ENCODE measurements at regions not wholly inside any gene's neighbourhood (a gene's known extent, or its start where the extent isn't known, plus 50 kb on each side); places are given as distances from the start of the nearest gene placed in this dataset.

DNA sequence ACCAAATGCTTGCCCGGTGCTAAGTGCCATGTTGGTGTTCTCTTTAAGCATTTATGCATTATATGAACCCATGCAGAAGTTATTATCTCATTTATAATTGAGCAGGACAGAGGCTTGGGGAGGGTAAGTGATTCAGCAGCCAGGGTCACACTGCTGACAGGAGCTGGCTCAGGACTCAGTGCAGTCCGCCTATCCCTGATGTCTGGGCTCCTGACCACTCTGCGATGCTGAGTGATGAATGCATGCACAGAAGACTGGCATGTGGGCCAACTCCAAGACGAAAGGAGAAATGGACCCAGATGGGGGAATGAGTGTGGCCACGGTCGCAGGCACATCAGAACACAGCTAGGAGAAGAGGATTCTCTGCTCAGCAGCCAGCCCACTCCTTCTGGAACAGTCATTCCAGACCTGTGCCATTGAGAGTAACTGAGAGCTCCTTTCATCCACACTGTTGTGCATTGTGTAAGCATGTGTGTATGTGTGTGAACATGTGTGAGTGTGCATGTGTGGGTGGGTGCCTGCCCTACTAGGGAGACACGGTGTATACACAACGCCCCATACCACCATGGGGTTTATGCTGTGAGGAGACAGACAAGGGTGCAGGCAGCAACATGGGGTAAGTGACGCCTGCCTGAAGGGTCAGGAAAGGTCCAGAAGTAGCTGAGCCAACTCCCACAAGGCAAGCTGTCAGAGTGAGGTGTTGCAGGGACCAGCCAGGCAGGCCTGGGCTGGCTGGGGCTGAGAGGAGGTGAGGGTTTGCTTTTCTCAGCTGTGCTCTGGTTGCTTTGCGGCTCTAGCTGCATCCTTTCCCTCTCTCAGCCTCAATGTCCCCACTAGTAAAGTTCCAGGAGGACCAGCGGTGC, 97.8 kb upstream of the PMEPA1 start:
- DNase-seq (no peak), ATAC-seq (no peak)
- no peaks in the 10 kb centered on the region for H4K20me1 ChIP-seq (ENCODE audit: low read length)
- no peak for TF ChIP-seq EZH2 (IDR thresholded peaks at IDR 0.05; ENCODE audit: low read length, unreplicated experiment)
- TF ChIP-seq, protein P1, sequence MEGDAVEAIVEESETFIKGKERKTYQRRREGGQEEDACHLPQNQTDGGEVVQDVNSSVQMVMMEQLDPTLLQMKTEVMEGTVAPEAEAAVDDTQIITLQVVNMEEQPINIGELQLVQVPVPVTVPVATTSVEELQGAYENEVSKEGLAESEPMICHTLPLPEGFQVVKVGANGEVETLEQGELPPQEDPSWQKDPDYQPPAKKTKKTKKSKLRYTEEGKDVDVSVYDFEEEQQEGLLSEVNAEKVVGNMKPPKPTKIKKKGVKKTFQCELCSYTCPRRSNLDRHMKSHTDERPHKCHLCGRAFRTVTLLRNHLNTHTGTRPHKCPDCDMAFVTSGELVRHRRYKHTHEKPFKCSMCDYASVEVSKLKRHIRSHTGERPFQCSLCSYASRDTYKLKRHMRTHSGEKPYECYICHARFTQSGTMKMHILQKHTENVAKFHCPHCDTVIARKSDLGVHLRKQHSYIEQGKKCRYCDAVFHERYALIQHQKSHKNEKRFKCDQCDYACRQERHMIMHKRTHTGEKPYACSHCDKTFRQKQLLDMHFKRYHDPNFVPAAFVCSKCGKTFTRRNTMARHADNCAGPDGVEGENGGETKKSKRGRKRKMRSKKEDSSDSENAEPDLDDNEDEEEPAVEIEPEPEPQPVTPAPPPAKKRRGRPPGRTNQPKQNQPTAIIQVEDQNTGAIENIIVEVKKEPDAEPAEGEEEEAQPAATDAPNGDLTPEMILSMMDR (conservative IDR thresholded peaks at IDR 0.05; ENCODE audit: low read depth, low read length) = no peak
- TF ChIP-seq EZH2phosphoT487 (IDR thresholded peaks at IDR 0.05; ENCODE audit: borderline replicate concordance, low read length) = no peak
- no peaks in the 10 kb centered on the region for H3K9me2 ChIP-seq (replicated peaks; ENCODE audit: low read length)
- no peak overlapping the region for H3K4me3 ChIP-seq (ENCODE audit: low read length)
- POLR2A ChIA-PET (ENCODE audit: unreplicated experiment) = no interaction called here
- BruUV-seq (replicated peaks) = no TSS peak
- no peaks in the 10 kb centered on the region for H3K9me3 ChIP-seq (ENCODE audit: low read length)
- CTCF ChIA-PET = no interaction called here
- no peaks in the 10 kb centered on the region for H3K79me2 ChIP-seq (ENCODE audit: low read length)
- H3K4me2 ChIP-seq (ENCODE audit: low read length) = no peak overlapping the region
- H2AFZ ChIP-seq (ENCODE audit: low read length) = no peak overlapping the region
- intact Hi-C loops (cut with micrococcal nuclease) = no loop called here
- no peaks in the 10 kb centered on the region for H3K27me3 ChIP-seq (ENCODE audit: low read length)
- no peaks in the 10 kb centered on the region for H3F3A ChIP-seq (ENCODE audit: low read length, unreplicated experiment)
- H3K36me3 ChIP-seq (ENCODE audit: low read depth, low read length) = no peaks in the 10 kb centered on the region
- H3K9ac ChIP-seq (ENCODE audit: low read length) = no peak overlapping the region
- no peak overlapping the region for H3K27ac ChIP-seq (ENCODE audit: low read length)
- H3K4me1 ChIP-seq (ENCODE audit: insufficient read depth, low read length) = peaks cover 6% of the 10 kb centered on the region; the same call in 1 of the 2 replicates

DNA sequence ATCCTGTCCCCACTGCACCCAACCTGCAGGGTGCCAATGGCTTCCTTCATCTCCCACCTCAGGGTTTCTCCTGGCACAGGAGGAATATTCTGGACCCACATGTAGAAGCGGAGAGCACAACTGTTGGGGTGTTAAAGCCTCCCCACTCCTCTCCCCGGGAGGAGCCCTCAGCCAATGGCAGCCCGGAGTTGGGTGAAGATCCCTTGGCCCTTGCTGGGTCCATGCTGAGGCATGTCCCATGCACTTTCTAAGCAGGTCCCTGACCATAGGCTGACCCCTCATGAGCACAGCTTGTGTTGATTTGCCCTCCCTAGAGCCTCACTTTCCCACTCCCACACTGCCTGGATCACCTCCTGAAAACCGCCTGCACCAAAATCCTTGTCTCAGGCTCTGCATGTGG, 97.2 kb upstream of the PMEPA1 start:
- no peaks in the 10 kb centered on the region for H3K79me2 ChIP-seq (ENCODE audit: low read length)
- no peaks in the 10 kb centered on the region for H3K9me3 ChIP-seq (ENCODE audit: low read length)
- no peak overlapping the region for H3K4me3 ChIP-seq (ENCODE audit: low read length)
- no peaks in the 10 kb centered on the region for H3K36me3 ChIP-seq (ENCODE audit: low read depth, low read length)
- ChIA-PET POLR2A (ENCODE audit: unreplicated experiment) (no interaction called here), CTCF (no interaction called here)
- TF ChIP-seq, protein P1 (conservative IDR thresholded peaks at IDR 0.05; ENCODE audit: low read depth, low read length) = no peak
- TF ChIP-seq EZH2phosphoT487 (IDR thresholded peaks at IDR 0.05; ENCODE audit: borderline replicate concordance, low read length) = no peak
- no peak for TF ChIP-seq EZH2 (IDR thresholded peaks at IDR 0.05; ENCODE audit: low read length, unreplicated experiment)
- H2AFZ ChIP-seq (ENCODE audit: low read length) = no peak overlapping the region
- no peak overlapping the region for H3K27ac ChIP-seq (ENCODE audit: low read length)
- H4K20me1 ChIP-seq (ENCODE audit: low read length) = no peaks in the 10 kb centered on the region
- no peak for DNase-seq
- no peak overlapping the region for H3K4me2 ChIP-seq (ENCODE audit: low read length)
- no peaks in the 10 kb centered on the region for H3K9me2 ChIP-seq (replicated peaks; ENCODE audit: low read length)
- no peak overlapping the region for H3K9ac ChIP-seq (ENCODE audit: low read length)
- no peak for ATAC-seq
- no peaks in the 10 kb centered on the region for H3F3A ChIP-seq (ENCODE audit: low read length, unreplicated experiment)
- intact Hi-C loops (cut with micrococcal nuclease) = no loop called here
- H3K4me1 ChIP-seq (ENCODE audit: insufficient read depth, low read length) = peaks cover 6% of the 10 kb centered on the region; the same call in 1 of the 2 replicates
- BruUV-seq (replicated peaks) = no TSS peak
- no peaks in the 10 kb centered on the region for H3K27me3 ChIP-seq (ENCODE audit: low read length)

DNA sequence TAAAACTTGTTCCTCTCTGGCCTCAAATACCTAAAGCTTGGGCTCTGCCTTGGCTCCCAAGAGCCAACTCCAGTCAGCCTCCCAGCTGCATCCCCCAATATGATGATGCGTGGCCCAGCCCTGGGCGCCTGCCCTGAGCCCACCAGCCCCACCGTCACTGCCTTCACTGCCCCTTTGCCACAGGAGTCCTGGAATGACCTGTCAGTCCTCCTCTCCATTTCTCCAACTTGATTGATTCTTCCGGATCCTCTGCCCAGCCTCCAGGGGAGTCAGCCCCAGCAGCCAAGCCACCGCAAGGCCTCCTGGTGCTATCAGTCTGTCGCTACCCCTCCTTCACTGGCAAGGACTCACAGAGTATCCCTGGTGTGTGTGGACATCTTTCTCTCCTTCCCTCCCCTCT, 96.7 kb upstream of the PMEPA1 start:
- Histone ChIP-seq H3K4me1 (ENCODE audit: insufficient read depth, low read length) (peaks cover 6% of the 10 kb centered on the region; the same call in 1 of the 2 replicates), H3K4me3 (ENCODE audit: low read length) (no peak overlapping the region), H3K9me2 (replicated peaks; ENCODE audit: low read length) (no peaks in the 10 kb centered on the region), H2AFZ (ENCODE audit: low read length) (no peak overlapping the region), H3K27ac (ENCODE audit: low read length) (no peak overlapping the region), H3K79me2 (ENCODE audit: low read length) (no peaks in the 10 kb centered on the region), H3F3A (ENCODE audit: low read length, unreplicated experiment) (no peaks in the 10 kb centered on the region), H4K20me1 (ENCODE audit: low read length) (no peaks in the 10 kb centered on the region), H3K27me3 (ENCODE audit: low read length) (no peaks in the 10 kb centered on the region), H3K9ac (ENCODE audit: low read length) (no peak overlapping the region), H3K36me3 (ENCODE audit: low read depth, low read length) (no peaks in the 10 kb centered on the region), H3K4me2 (ENCODE audit: low read length) (no peak overlapping the region), H3K9me3 (ENCODE audit: low read length) (no peaks in the 10 kb centered on the region)
- intact Hi-C loops (cut with micrococcal nuclease) = no loop called here
- TF ChIP-seq, protein P1 (conservative IDR thresholded peaks at IDR 0.05; ENCODE audit: low read depth, low read length) = no peak
- no peak for TF ChIP-seq EZH2 (IDR thresholded peaks at IDR 0.05; ENCODE audit: low read length, unreplicated experiment)
- no peak for DNase-seq
- no peak for ATAC-seq
- BruUV-seq (replicated peaks) = no TSS peak
- CTCF ChIA-PET = no interaction called here
- POLR2A ChIA-PET (ENCODE audit: unreplicated experiment) = no interaction called here
